BE2C (cell line): ENCODE measurements at regions not wholly inside any gene's neighbourhood (a gene's known extent, or its start where the extent isn't known, plus 50 kb on each side); places are given as distances from the start of the nearest gene placed in this dataset.

ENCODE experiments used
- DNase-seq: peaks from one replicate; pipeline ENCODE4 v3.0.0-alpha.2; 2020
- H3K27me3 ChIP-seq: fragments of 250-450 bp; sonication (Bioruptor Pico); 2 replicates; pipeline ENCODE4 v1.5.1; 2020; ENCODE audit warnings: mild to moderate bottlenecking
- H3K36me3 ChIP-seq: fragments of 250-450 bp; sonication (Bioruptor Pico); 2 replicates; pipeline ENCODE4 v1.5.1; 2020; ENCODE audit warnings: mild to moderate bottlenecking
- H3K4me1 ChIP-seq: fragments of 250-450 bp; sonication (Bioruptor Pico); 2 replicates; pipeline ENCODE4 v1.5.1; 2020
- H3K4me3 ChIP-seq: 2 replicates; pipeline ENCODE4 v1.5.1; 2011; ENCODE audit warnings: low read depth, low read length
- H3K9me3 ChIP-seq: fragments of 250-450 bp; sonication (Bioruptor Pico); 2 replicates; pipeline ENCODE4 v1.5.1; 2020
- CTCF ChIP-seq: IDR thresholded peaks from 2 replicates; pipeline ENCODE4 v1.5.1; 2012; ENCODE audit warnings: mild to moderate bottlenecking, low read depth, low read length

- no peaks in the 10 kb centered on the region for H3K9me3 ChIP-seq
- DNase-seq, result no peak
- no peak for TF ChIP-seq CTCF
- H3K36me3 ChIP-seq, result no peaks in the 10 kb centered on the region
- no peaks in the 10 kb centered on the region for H3K4me1 ChIP-seq
- H3K4me3 ChIP-seq, result no peak overlapping the region
- H3K27me3 ChIP-seq, result no peaks in the 10 kb centered on the region
Measured at GRCh38 chr14:34014936-34015335, 64.1 kb upstream of the EGLN3 start.

GRCh38 chr14:34013721-34014060, 62.8 kb upstream of the EGLN3 start:
- Histone ChIP-seq H3K9me3 (no peaks in the 10 kb centered on the region), H3K27me3 (no peaks in the 10 kb centered on the region), H3K4me1 (no peaks in the 10 kb centered on the region), H3K36me3 (no peaks in the 10 kb centered on the region), H3K4me3 (no peak overlapping the region)
- DNase-seq, result no peak
- no peak for TF ChIP-seq CTCF

GRCh38 chr14:34012978-34013720, 62.3 kb upstream of the EGLN3 start:
- no peak overlapping the region for H3K4me3 ChIP-seq
- no peaks in the 10 kb centered on the region for H3K9me3 ChIP-seq
- no peak for DNase-seq
- no peaks in the 10 kb centered on the region for H3K36me3 ChIP-seq
- TF ChIP-seq CTCF, result no peak
- no peaks in the 10 kb centered on the region for H3K4me1 ChIP-seq
- H3K27me3 ChIP-seq, result no peaks in the 10 kb centered on the region

GRCh38 chr14:34012369-34012768, 61.5 kb upstream of the EGLN3 start:
- no peak for TF ChIP-seq CTCF
- no peak for DNase-seq
- no peak overlapping the region for H3K4me3 ChIP-seq
- no peaks in the 10 kb centered on the region for H3K27me3 ChIP-seq
- H3K4me1 ChIP-seq, result no peaks in the 10 kb centered on the region
- H3K36me3 ChIP-seq, result no peaks in the 10 kb centered on the region
- H3K9me3 ChIP-seq, result no peaks in the 10 kb centered on the region

- no peaks in the 10 kb centered on the region for H3K9me3 ChIP-seq
- no peak overlapping the region for H3K4me3 ChIP-seq
- no peaks in the 10 kb centered on the region for H3K27me3 ChIP-seq
- no peak for DNase-seq
- H3K4me1 ChIP-seq, result no peaks in the 10 kb centered on the region
- no peaks in the 10 kb centered on the region for H3K36me3 ChIP-seq
- no peak for TF ChIP-seq CTCF
Measured at GRCh38 chr14:34009956-34010355, 59.1 kb upstream of the EGLN3 start.

GRCh38 chr14:34007902-34008301, 57.0 kb upstream of the EGLN3 start:
- TF ChIP-seq CTCF, result no peak
- no peak for DNase-seq
- Histone ChIP-seq H3K4me3 (no peak overlapping the region), H3K27me3 (no peaks in the 10 kb centered on the region), H3K9me3 (no peaks in the 10 kb centered on the region), H3K4me1 (no peaks in the 10 kb centered on the region), H3K36me3 (no peaks in the 10 kb centered on the region)
